Keratinocyte (primary cell): ENCODE measurements at regions not wholly inside any gene's neighbourhood (a gene's known extent, or its start where the extent isn't known, plus 50 kb on each side); places are given as distances from the start of the nearest gene placed in this dataset.

ENCODE experiments used
- DNase-seq: peaks from one replicate; pipeline ENCODE4 v3.0.0-alpha.2; 2011; ENCODE audit warnings: low read depth, missing footprints, low spot score
- FAIRE-seq: peaks from 2 replicates; lab custom pipeline; 2011; peaks lifted over from hg19 to GRCh38; lab: Jason Lieb, UNC
- H2AFZ ChIP-seq: 2 replicates; pipeline ENCODE4 v1.6.0; 2012; ENCODE audit warnings: low read length, control low read depth, inconsistent platforms; ENCODE audit not compliant: control insufficient read depth
- H3K27ac ChIP-seq: 2 replicates; pipeline ENCODE4 v1.5.1; 2011; ENCODE audit warnings: low read length; ENCODE audit not compliant: control insufficient read depth, insufficient read depth
- H3K27me3 ChIP-seq: 3 replicates; pipeline ENCODE4 v1.6.0; 2011; ENCODE audit warnings: low read length; ENCODE audit not compliant: control insufficient read depth, insufficient read depth; ENCODE audit errors: extremely low read depth
- H3K36me3 ChIP-seq, 2 experiments: 2 replicates in 1 of 2; 3 replicates in 1 of 2; pipeline ENCODE4 v1.5.1; 2011; ENCODE audit warnings: low read length in 2 of 2, mild to moderate bottlenecking in 1 of 2; ENCODE audit not compliant: control insufficient read depth in 2 of 2, insufficient read depth in 2 of 2; ENCODE audit errors: extremely low read depth in 1 of 2
- H3K4me1 ChIP-seq: 3 replicates; pipeline ENCODE4 v1.5.1; 2011; ENCODE audit warnings: low read length; ENCODE audit not compliant: control insufficient read depth, insufficient read depth; ENCODE audit errors: extremely low read depth
- H3K4me2 ChIP-seq: 3 replicates; pipeline ENCODE4 v1.6.0; 2011; ENCODE audit warnings: low read depth, low read length; ENCODE audit not compliant: control insufficient read depth, insufficient read depth; ENCODE audit errors: extremely low read depth
- H3K4me3 ChIP-seq, 3 experiments: fragments of 200-600 bp in 1 of 3; sonication (generic) in 1 of 3; 2 replicates in 2 of 3; 3 replicates in 1 of 3; pipeline ENCODE4 v1.5.1; 2011 to 2016; ENCODE audit warnings: low read length in 3 of 3, mild to moderate bottlenecking in 3 of 3, control low read depth in 2 of 3, inconsistent platforms in 1 of 3, low read depth in 1 of 3, mixed read lengths in 1 of 3, mixed run types in 1 of 3, moderate library complexity in 1 of 3; ENCODE audit not compliant: control insufficient read depth in 2 of 3, insufficient read depth in 2 of 3; ENCODE audit errors: extremely low read depth in 1 of 3
- H3K79me2 ChIP-seq: 2 replicates; pipeline ENCODE4 v1.6.0; 2012; ENCODE audit warnings: low read length; ENCODE audit not compliant: control insufficient read depth, insufficient read depth
- H3K9ac ChIP-seq: 3 replicates; pipeline ENCODE4 v1.6.0; 2011; ENCODE audit warnings: low read length; ENCODE audit not compliant: control insufficient read depth, insufficient read depth; ENCODE audit errors: extremely low read depth
- H3K9me1 ChIP-seq: 3 replicates; pipeline ENCODE4 v1.6.0; 2011; ENCODE audit warnings: low read length; ENCODE audit not compliant: control insufficient read depth, insufficient read depth; ENCODE audit errors: extremely low read depth
- H3K9me3 ChIP-seq: 2 replicates; pipeline ENCODE4 v1.5.1; 2012; ENCODE audit warnings: low read depth, low read length; ENCODE audit not compliant: control insufficient read depth
- H4K20me1 ChIP-seq: 3 replicates; pipeline ENCODE4 v1.6.0; 2011; ENCODE audit warnings: low read length; ENCODE audit not compliant: control insufficient read depth, insufficient read depth; ENCODE audit errors: extremely low read depth
- CTCF ChIP-seq, 3 experiments: IDR thresholded peaks in 1 of 3; conservative IDR thresholded peaks in 1 of 3; optimal IDR thresholded peaks in 1 of 3; 2 replicates in 2 of 3; 3 replicates in 1 of 3; pipeline versions ENCODE3 to v1.5.1; 2011; ENCODE audit warnings: low read length in 3 of 3, mild to moderate bottlenecking in 3 of 3, moderate library complexity in 2 of 3, control low read depth in 1 of 3, inconsistent platforms in 1 of 3; ENCODE audit not compliant: insufficient read depth in 2 of 3; ENCODE audit errors: extremely low read depth in 1 of 3
- EZH2 ChIP-seq: IDR thresholded peaks from one replicate; pipeline ENCODE4 v1.6.1; 2012; ENCODE audit warnings: inconsistent platforms, mild to moderate bottlenecking, low read length, moderate library complexity
- dilution Hi-C: fragments of 300-500 bp; cut with MboI; formaldehyde crosslinking; loops from one replicate; pipeline ENCODE4 v1.7.0; 2020; ENCODE audit warnings: low sequenced_read_pairs; ENCODE audit not compliant: extremely low pct_ligation_motif_present

GRCh38 chr13:34833562-34834182 is 108.4 kb upstream of the NBEA start:
- no peaks in the 10 kb centered on the region for H3K36me3 ChIP-seq
- dilution Hi-C loops = no loop called here
- no peak overlapping the region for H3K4me2 ChIP-seq
- no peak overlapping the region for H2AFZ ChIP-seq
- FAIRE-seq (no peak), DNase-seq (no peak)
- H3K4me1 ChIP-seq = no peaks in the 10 kb centered on the region
- H4K20me1 ChIP-seq = no peaks in the 10 kb centered on the region
- H3K9me1 ChIP-seq = no peaks in the 10 kb centered on the region
- H3K27ac ChIP-seq = no peak overlapping the region
- H3K27me3 ChIP-seq = no peaks in the 10 kb centered on the region
- no peaks in the 10 kb centered on the region for H3K9me3 ChIP-seq
- no peak overlapping the region for H3K4me3 ChIP-seq
- H3K9ac ChIP-seq = no peak overlapping the region
- TF ChIP-seq CTCF (optimal IDR thresholded peaks at IDR 0.05 in 1 of 3, IDR thresholded peaks at IDR 0.05 in 1 of 3, conservative IDR thresholded peaks at IDR 0.05 in 1 of 3; ENCODE audit: extremely low read depth in 1 of 3, insufficient read depth in 2 of 3, low read length in 3 of 3) (peak in 1 of 3 experiments; percentile 18), EZH2 (no peak)
- no peaks in the 10 kb centered on the region for H3K79me2 ChIP-seq

- H3K36me3 ChIP-seq = no peaks in the 10 kb centered on the region
- H3K9me3 ChIP-seq = no peaks in the 10 kb centered on the region
- dilution Hi-C loops = no loop called here
- no peak overlapping the region for H3K4me2 ChIP-seq
- H3K9me1 ChIP-seq = no peaks in the 10 kb centered on the region
- no peaks in the 10 kb centered on the region for H3K79me2 ChIP-seq
- H3K9ac ChIP-seq = no peak overlapping the region
- DNase-seq (no peak), FAIRE-seq (no peak)
- no peaks in the 10 kb centered on the region for H3K27me3 ChIP-seq
- no peak overlapping the region for H3K27ac ChIP-seq
- TF ChIP-seq CTCF (optimal IDR thresholded peaks at IDR 0.05 in 1 of 3, IDR thresholded peaks at IDR 0.05 in 1 of 3, conservative IDR thresholded peaks at IDR 0.05 in 1 of 3; ENCODE audit: extremely low read depth in 1 of 3, insufficient read depth in 2 of 3, low read length in 3 of 3) (no peak), EZH2 (no peak)
- no peak overlapping the region for H3K4me3 ChIP-seq
- no peaks in the 10 kb centered on the region for H4K20me1 ChIP-seq
- no peaks in the 10 kb centered on the region for H3K4me1 ChIP-seq
- H2AFZ ChIP-seq = no peak overlapping the region
Measured at GRCh38 chr13:34842466-34842865, 99.6 kb upstream of the NBEA start.
